GM19372 (cell line): ENCODE measurements at regions not wholly inside any gene's neighbourhood (a gene's known extent, or its start where the extent isn't known, plus 50 kb on each side); places are given as distances from the start of the nearest gene placed in this dataset.

ENCODE experiments used
- ATAC-seq: cut with Tn5 transposase; IDR thresholded peaks from one replicate; pipeline ENCODE4 v1.9.1; 2021; ENCODE audit warnings: mild to moderate bottlenecking, low read depth, moderate library complexity; ENCODE audit not compliant: unreplicated experiment

- no peak for ATAC-seq
These were observed 1449.2 kb downstream of the C4orf33 start for GRCh38 chr4:130545171-130545570.

DNA sequence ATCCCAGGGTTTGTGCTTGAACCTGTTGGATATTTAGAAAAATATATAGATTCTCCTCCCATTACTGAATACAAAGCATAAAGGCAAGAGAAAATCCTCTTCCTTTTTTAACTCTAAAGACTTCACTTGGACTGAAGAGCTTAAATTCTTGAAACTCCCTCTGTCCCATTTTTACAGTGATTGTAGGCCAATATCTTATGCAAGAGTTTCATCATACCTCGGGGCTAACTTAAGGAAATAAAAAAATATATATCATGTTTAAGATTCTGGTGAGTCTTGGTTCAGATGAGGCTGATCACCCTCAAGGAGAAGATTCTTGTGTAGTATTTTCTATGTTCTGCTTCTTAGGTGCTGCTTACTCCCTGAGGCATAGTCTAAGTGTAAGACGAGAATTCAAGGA is 1449.6 kb downstream of the C4orf33 start:
- no peak for ATAC-seq

- no peak for ATAC-seq
These were observed 1463.3 kb downstream of the C4orf33 start for GRCh38 chr4:130559268-130559667.

DNA sequence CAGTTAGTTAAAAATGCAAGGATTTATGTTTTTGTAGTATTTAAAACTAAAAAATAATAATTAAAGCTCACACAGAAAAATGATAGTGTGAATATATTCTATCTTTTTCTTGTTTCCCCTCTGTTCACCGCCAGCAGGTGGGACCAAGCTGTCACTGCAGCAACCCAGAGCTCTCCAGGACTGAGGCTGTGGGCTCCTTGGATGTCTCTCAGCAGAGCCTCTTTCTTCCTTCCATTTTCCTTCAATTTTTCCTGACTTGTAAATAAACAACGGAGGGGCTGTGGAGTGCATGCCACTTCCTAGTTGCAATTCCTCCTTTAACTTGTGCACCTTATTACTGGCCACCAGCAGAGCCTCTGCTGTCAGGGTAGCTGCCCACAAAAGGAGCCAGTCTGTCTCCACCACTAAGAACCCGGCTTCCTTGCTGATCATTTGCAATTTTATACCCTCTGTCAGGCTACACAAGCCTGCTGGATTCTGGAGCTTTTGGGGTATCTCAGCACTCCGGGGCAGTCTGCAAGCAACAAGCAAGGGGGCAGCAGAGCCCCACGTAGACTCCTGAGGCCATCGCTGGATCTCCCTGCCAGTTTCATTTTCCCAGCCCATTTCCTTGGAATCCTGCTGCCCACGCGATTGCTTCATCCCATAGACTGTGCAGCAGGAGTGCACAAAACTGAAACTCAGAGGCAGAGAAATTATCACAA is 1467.4 kb downstream of the C4orf33 start:
- no peak for ATAC-seq

DNA sequence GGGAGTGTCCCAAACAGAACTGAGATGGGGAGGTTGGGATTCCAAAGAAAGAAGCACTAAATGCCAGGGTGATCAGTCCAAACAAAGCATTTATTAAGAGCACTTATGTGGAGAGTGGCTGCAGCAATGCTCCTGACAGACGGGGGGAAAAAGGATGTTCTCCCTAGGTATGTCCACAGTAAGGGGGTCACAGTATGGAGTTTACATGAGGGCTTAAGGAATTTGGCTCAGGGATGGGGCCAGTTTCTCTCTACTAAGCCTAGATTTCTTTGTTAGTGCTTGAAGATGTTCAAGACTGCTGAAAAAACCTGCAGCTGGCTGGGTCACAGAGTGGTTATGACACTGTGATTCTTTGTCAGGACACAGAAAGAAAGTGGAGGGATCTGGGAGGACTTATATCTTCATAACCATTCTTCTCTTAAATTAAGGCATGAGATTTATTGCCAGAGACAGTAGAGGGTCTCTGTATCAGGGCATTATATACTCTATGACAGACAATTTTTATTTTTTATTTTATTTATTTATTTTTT is 1468.0 kb downstream of the C4orf33 start:
- ATAC-seq, result no peak

- no peak for ATAC-seq
These were observed 1472.8 kb downstream of the C4orf33 start for GRCh38 chr4:130568746-130569145.

DNA sequence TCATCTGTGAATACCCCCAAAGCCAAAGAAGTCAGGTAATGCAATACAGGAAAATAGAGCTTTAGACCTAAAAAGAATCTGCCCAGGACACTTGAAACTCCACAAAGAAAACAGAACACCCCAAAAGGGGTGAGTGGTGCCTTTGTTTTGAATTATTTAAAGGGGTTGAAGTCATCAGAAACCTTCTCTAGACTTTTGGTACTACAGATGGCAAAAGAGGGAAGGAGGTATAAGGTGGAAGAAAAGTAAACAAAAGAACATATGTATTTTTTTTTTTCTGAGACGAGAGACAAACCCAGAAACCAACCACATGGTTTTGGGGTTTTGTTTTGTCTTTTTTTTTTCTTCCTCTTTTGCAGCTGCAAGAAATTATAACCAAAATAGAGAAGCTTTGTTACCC is 1477.8 kb downstream of the C4orf33 start:
- no peak for ATAC-seq

GRCh38 chr4:130574215-130574614 is 1478.3 kb downstream of the C4orf33 start:
- no peak for ATAC-seq

DNA sequence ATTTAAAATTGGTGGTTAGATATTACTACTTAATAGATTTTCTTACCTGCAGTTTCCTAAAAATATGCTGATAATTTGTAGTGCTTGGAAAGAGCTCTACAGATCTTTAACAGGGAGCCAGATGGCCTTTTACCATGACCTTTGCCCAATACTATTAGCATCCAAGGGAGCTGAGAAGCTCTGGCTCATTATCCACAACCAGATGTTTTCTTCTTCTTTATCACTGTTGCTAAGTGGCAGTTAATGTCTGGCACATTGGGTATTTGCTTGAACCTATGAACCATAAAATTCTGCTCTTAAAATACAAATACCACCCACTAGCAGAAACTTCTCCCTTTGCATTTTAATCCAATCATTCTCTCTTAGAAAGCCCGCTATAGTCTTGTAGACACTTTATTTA is 1480.3 kb downstream of the C4orf33 start:
- ATAC-seq, result no peak

DNA sequence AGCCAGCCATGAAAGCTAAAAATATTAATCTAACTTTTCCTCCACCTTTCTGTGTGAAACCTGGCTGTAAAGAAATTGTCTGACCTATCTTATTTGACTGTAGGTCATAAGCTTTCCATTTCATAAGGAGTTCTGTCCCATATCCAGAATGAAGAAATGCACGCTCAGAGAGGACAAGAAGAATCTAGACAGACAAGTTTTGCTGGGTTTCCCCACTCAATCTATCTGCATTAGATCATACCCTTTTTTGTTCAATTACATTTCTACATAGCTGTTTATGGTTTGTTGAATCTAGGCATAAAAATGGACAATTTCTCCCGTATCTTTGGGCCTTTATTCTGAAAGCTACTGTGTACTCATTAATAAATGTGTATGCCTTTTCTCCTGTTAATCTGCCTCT is 1495.1 kb downstream of the C4orf33 start:
- ATAC-seq, result no peak

GRCh38 chr4:130600706-130601105 is 1504.8 kb downstream of the C4orf33 start:
- ATAC-seq, result no peak

- no peak for ATAC-seq
These were observed 1507.1 kb downstream of the C4orf33 start for GRCh38 chr4:130603043-130603442.

GRCh38 chr4:130608121-130608520 is 1512.2 kb downstream of the C4orf33 start:
- no peak for ATAC-seq

DNA sequence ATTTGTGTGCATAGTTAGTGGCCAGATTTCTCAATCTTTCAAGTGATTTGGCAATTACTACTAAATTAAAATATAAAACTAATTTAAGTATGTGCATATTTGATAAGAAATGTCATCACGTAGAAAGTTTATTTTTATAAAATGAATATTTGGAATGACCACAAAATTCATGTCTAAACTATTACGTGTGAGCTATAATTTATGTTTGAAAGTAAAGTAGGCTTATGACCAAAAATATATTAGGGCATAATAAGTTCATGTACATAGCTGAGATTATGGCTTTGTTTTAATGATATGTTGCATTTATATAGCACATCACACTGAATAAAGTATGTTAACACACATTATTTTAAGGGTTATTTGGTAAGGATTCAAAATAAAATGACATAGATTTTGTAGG is 1532.6 kb downstream of the C4orf33 start:
- no peak for ATAC-seq

- no peak for ATAC-seq
These were observed 1537.0 kb downstream of the C4orf33 start for GRCh38 chr4:130632731-130633604.

GRCh38 chr4:130636486-130636885 is 1540.5 kb downstream of the C4orf33 start:
- no peak for ATAC-seq

DNA sequence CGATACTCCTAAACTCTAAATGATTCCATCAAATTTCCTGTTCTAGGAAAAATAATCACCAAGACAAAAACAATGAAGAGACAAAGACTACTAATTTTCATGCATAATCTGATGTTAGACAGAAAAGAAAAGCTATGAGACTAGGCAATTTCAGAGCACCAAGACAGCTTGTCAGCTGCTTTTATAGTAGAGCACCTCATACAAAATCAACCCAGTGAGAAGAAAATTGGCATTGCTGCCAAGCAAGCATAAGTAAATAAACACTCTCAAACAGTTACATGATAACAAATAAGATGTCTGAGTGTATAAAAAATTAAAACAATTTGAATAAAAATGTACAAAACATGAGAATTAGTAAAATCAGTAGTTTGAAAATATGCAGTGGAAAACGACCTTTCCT is 1544.6 kb downstream of the C4orf33 start:
- ATAC-seq, result no peak

GRCh38 chr4:130646886-130647285 is 1550.9 kb downstream of the C4orf33 start:
- no peak for ATAC-seq

DNA sequence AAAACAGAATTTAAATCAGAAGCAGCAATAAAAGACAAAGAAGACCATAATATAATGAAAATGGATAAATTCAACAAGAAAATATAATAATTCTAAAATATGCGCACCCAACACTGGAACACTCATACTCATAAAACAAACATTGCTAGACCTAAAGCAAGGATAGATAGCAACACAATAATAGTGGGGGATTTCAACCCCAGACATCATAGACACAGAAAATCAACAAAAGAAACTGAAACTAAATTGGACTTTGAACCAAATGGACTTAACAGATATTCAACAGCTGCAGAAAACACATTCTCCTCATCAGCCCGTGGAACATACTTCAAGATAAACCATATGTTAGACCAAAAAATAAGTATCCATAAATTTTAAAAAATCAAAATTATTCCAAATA is 1552.6 kb downstream of the C4orf33 start:
- ATAC-seq, result no peak

DNA sequence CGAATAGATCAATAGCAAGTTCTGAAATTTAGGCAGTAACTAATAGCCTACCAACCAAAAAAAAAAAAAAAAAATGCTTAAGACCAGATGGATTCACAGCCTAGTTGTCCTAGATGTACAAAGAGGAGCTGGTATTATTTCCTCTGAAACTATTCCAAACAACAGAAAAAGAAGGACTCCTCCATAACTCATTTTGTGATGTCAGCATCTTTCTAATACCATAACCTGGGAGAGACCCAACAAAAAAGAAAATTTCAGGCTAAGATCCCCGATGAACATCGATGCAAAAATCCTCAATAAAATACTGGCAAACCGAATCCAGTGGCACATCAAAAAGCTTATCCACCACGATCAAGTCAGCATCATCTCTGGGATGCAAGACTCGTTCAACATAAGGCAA is 1557.9 kb downstream of the C4orf33 start:
- no peak for ATAC-seq

GRCh38 chr4:130659320-130659719 is 1563.4 kb downstream of the C4orf33 start:
- ATAC-seq, result no peak

- no peak for ATAC-seq
These were observed 1572.9 kb downstream of the C4orf33 start for GRCh38 chr4:130668859-130669258.
